HT-29 (cell line): ENCODE measurements at regions not wholly inside any gene's neighbourhood (a gene's known extent, or its start where the extent isn't known, plus 50 kb on each side); places are given as distances from the start of the nearest gene placed in this dataset.
A peak's percentile ranks its signal among the peaks of the same experiment; 100 is the strongest.

Experiments
- DNase-seq: peaks from one replicate; pipeline ENCODE4 v3.0.0-alpha.2; 2015; ENCODE audit warnings: low spot score

- DNase-seq = peak; percentile 1
Observed at GRCh38 chr9:7402334-7403027, 397.1 kb downstream of the DMAC1 start.

GRCh38 chr9:7401116-7401515 lies 398.5 kb downstream of the DMAC1 start:
- no peak for DNase-seq

GRCh38 chr9:7394002-7394774 lies 405.4 kb downstream of the DMAC1 start:
- no peak for DNase-seq

GRCh38 chr9:7392148-7392547 lies 407.4 kb downstream of the DMAC1 start:
- DNase-seq = no peak

GRCh38 chr9:7388755-7389154 lies 410.8 kb downstream of the DMAC1 start:
- DNase-seq = no peak

- DNase-seq = no peak
Observed at GRCh38 chr9:7387840-7388239, 411.7 kb downstream of the DMAC1 start.

GRCh38 chr9:7382304-7382703 lies 417.3 kb downstream of the DMAC1 start:
- DNase-seq = no peak

GRCh38 chr9:7377489-7377888 lies 422.1 kb downstream of the DMAC1 start:
- no peak for DNase-seq

- no peak for DNase-seq
Observed at GRCh38 chr9:7376833-7377232, 422.7 kb downstream of the DMAC1 start.

- DNase-seq = no peak
Observed at GRCh38 chr9:7376213-7376612, 423.4 kb downstream of the DMAC1 start.

- DNase-seq = no peak
Observed at GRCh38 chr9:7375013-7375511, 424.5 kb downstream of the DMAC1 start.

- no peak for DNase-seq
Observed at GRCh38 chr9:7370988-7371387, 428.6 kb downstream of the DMAC1 start.

- DNase-seq = no peak
Observed at GRCh38 chr9:7370381-7370780, 429.2 kb downstream of the DMAC1 start.

- DNase-seq = no peak
Observed at GRCh38 chr9:7369384-7369821, 430.2 kb downstream of the DMAC1 start.

- no peak for DNase-seq
Observed at GRCh38 chr9:7368410-7369292, 430.9 kb downstream of the DMAC1 start.

- no peak for DNase-seq
Observed at GRCh38 chr9:7367726-7368125, 431.9 kb downstream of the DMAC1 start.

- DNase-seq = no peak
Observed at GRCh38 chr9:7366121-7366520, 433.5 kb downstream of the DMAC1 start.

GRCh38 chr9:7363777-7364477 lies 435.7 kb downstream of the DMAC1 start:
- DNase-seq = no peak

GRCh38 chr9:7360513-7360912 lies 439.1 kb downstream of the DMAC1 start:
- DNase-seq = peak; percentile 7

GRCh38 chr9:7358876-7359275 lies 440.7 kb downstream of the DMAC1 start:
- no peak for DNase-seq

GRCh38 chr9:7354704-7355103 lies 444.9 kb downstream of the DMAC1 start:
- DNase-seq = no peak
